GM23338 (cell line): ENCODE measurements at regions not wholly inside any gene's neighbourhood (a gene's known extent, or its start where the extent isn't known, plus 50 kb on each side); places are given as distances from the start of the nearest gene placed in this dataset.

Experiments used
- CREB1 ChIP-seq: fragments of 250-450 bp; sonication (Bioruptor Pico); IDR thresholded peaks from 2 replicates; pipeline ENCODE4 v1.5.0; 2020; ENCODE audit warnings: low read depth, mild to moderate bottlenecking, moderate library complexity
- CTCF ChIP-seq, 2 experiments: fragments of 200-600 bp in 1 of 2; sonication (generic) in 1 of 2; conservative IDR thresholded peaks; 2 replicates each; pipeline versions ENCODE4 v1.5.1 to v1.6.1; 2016 to 2017; ENCODE audit warnings: antibody characterized with exemption in 2 of 2, low read depth in 2 of 2, mild to moderate bottlenecking in 2 of 2, moderate library complexity in 1 of 2
- ETS1 ChIP-seq: IDR thresholded peaks from 2 replicates; pipeline ENCODE4 v1.6.1; 2016; ENCODE audit warnings: antibody characterized with exemption
- EZH2 ChIP-seq: fragments of 200-600 bp; sonication (generic); IDR thresholded peaks from one replicate; pipeline ENCODE4 v1.8.0; 2017; ENCODE audit warnings: antibody characterized with exemption, mild to moderate bottlenecking, low read depth; ENCODE audit not compliant: unreplicated experiment
- EZH2phosphoT487 ChIP-seq: fragments of 200-600 bp; sonication (generic); IDR thresholded peaks from one replicate; pipeline ENCODE4 v1.8.1; 2018; ENCODE audit warnings: antibody characterized with exemption; ENCODE audit not compliant: unreplicated experiment
- JUNB ChIP-seq: IDR thresholded peaks from one replicate; pipeline ENCODE4 v1.6.1; 2016; ENCODE audit warnings: antibody characterized with exemption; ENCODE audit not compliant: unreplicated experiment
- NANOG ChIP-seq: IDR thresholded peaks from 2 replicates; pipeline ENCODE4 v1.6.1; 2016; ENCODE audit warnings: antibody characterized with exemption, borderline replicate concordance
- POLR2AphosphoS5 ChIP-seq: IDR thresholded peaks from 2 replicates; pipeline ENCODE4 v1.6.1; 2016; ENCODE audit warnings: antibody characterized with exemption, low read depth
- REST ChIP-seq: IDR thresholded peaks from one replicate; pipeline ENCODE4 v1.6.1; 2018; ENCODE audit warnings: antibody characterized with exemption; ENCODE audit not compliant: unreplicated experiment
- STAT1 ChIP-seq: IDR thresholded peaks from one replicate; pipeline ENCODE4 v1.6.1; 2016; ENCODE audit warnings: antibody characterized with exemption; ENCODE audit not compliant: unreplicated experiment
- ZNF114 ChIP-seq: fragments of 250-450 bp; sonication (Bioruptor Pico); IDR thresholded peaks from 2 replicates; pipeline ENCODE4 v1.5.0; 2020; ENCODE audit warnings: mild to moderate bottlenecking, moderate library complexity
- ZNF331 ChIP-seq: fragments of 250-450 bp; sonication (Bioruptor Pico); IDR thresholded peaks from 2 replicates; pipeline ENCODE4 v1.5.0; 2020; ENCODE audit warnings: low read depth, mild to moderate bottlenecking, moderate library complexity
- ZNF462 ChIP-seq: fragments of 250-450 bp; sonication (Bioruptor Pico); IDR thresholded peaks from 2 replicates; pipeline ENCODE4 v1.5.0; 2020; ENCODE audit warnings: mild to moderate bottlenecking, moderate library complexity

- TF ChIP-seq CTCF (conservative IDR thresholded peaks at IDR 0.05; ENCODE audit: low read depth in 2 of 2) (no peak), EZH2 (no peak), REST (no peak), CREB1 (CRISPR knock-in tag) (no peak), POLR2AphosphoS5 (no peak), EZH2phosphoT487 (no peak), JUNB (no peak), ETS1 (no peak), NANOG (no peak), ZNF331 (CRISPR knock-in tag) (no peak), ZNF114 (CRISPR knock-in tag) (no peak), STAT1 (no peak), ZNF462 (no peak)
These were observed 301.5 kb upstream of the CDH4 start for GRCh38 chr20:60950561-60950960.
